SK-N-SH treated with all-trans-retinoic acid at 6 μM for 48 hours (cell line): ENCODE measurements at regions not wholly inside any gene's neighbourhood (a gene's known extent, or its start where the extent isn't known, plus 50 kb on each side); places are given as distances from the start of the nearest gene placed in this dataset.

Source experiments
- CSRNP3 ChIP-seq: fragments of 250-450 bp; sonication (Bioruptor Pico); IDR thresholded peaks from 2 replicates; pipeline ENCODE4 v1.5.1; 2021; ENCODE audit warnings: mild to moderate bottlenecking, moderate library complexity
- OSR1 ChIP-seq: fragments of 250-450 bp; sonication (Bioruptor Pico); IDR thresholded peaks from 2 replicates; pipeline ENCODE4 v1.8.0; 2022; ENCODE audit warnings: moderate library complexity, mild to moderate bottlenecking, inconsistent platforms
- PATZ1 ChIP-seq: fragments of 250-450 bp; sonication (Bioruptor Pico); IDR thresholded peaks from 2 replicates; pipeline ENCODE4 v1.8.0; 2020; ENCODE audit warnings: mild to moderate bottlenecking, moderate library complexity, borderline replicate concordance
- TCF4 ChIP-seq: fragments of 250-450 bp; sonication (Bioruptor Pico); IDR thresholded peaks from 2 replicates; pipeline ENCODE4 v1.8.0; 2021; ENCODE audit warnings: mild to moderate bottlenecking, moderate library complexity, borderline replicate concordance
- TOX ChIP-seq: fragments of 250-450 bp; sonication (Bioruptor Pico); IDR thresholded peaks from 2 replicates; pipeline ENCODE4 v1.8.0; 2021; ENCODE audit warnings: mild to moderate bottlenecking, moderate library complexity, borderline replicate concordance
- ZFP30 ChIP-seq: fragments of 450-650 bp; formaldehyde crosslinking; IDR thresholded peaks from 2 replicates; pipeline ENCODE4 v1.5.0; 2022; ENCODE audit warnings: mild to moderate bottlenecking, moderate library complexity

DNA sequence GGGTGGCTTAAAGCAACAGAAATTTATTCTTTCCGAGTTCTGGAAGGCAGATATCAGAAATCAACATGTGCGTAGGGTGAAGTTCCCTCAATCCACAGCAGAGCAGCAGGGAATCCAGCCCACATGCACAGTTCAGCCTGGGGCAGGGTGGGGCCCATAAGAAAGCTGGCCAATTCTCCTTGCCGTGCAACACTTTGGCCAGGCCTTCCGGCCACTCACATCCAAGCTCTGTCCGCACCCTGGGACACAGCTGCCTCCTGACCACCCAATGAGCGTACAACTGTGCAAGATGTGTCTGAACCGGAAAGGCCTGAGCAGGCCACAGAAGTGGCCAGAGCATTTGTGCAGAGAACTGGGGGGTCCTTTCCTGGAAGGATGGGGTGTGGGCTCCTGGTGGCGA, 274.9 kb downstream of the GADD45G start:
- TF ChIP-seq TCF4 (CRISPR knock-in tag) (no peak), CSRNP3 (CRISPR knock-in tag) (no peak), ZFP30 (CRISPR knock-in tag) (no peak), PATZ1 (CRISPR knock-in tag) (no peak), OSR1 (no peak), TOX (CRISPR knock-in tag) (no peak)
